ENCODE measurements at regions not wholly inside any gene's neighbourhood (a gene's known extent, or its start where the extent isn't known, plus 50 kb on each side); places are given as distances from the start of the nearest gene placed in this dataset.

- H3K9me3 ChIP-seq (replicated peaks) = peaks cover 12% of the 10 kb centered on the region
- no peaks in the 10 kb centered on the region for H3K4me1 ChIP-seq
- H3K27me3 ChIP-seq (ENCODE audit: low read depth) = no peaks in the 10 kb centered on the region
- no peak for DNase-seq
- intact Hi-C loops (cut with micrococcal nuclease) = no loop called here
- H3K36me3 ChIP-seq = no peaks in the 10 kb centered on the region
- no peak for TF ChIP-seq CTCF (IDR thresholded peaks at IDR 0.05; ENCODE audit: borderline replicate concordance)
- H3K4me3 ChIP-seq = no peak overlapping the region
- no peak overlapping the region for H3K27ac ChIP-seq (replicated peaks)
Observed at GRCh38 chr3:189040656-189041335, 131.0 kb upstream of the TPRG1 start.

- H3K4me1 ChIP-seq = no peaks in the 10 kb centered on the region
- DNase-seq = no peak
- H3K4me3 ChIP-seq = no peak overlapping the region
- H3K36me3 ChIP-seq = no peaks in the 10 kb centered on the region
- H3K9me3 ChIP-seq (replicated peaks) = peaks cover 7% of the 10 kb centered on the region
- H3K27me3 ChIP-seq (ENCODE audit: low read depth) = no peaks in the 10 kb centered on the region
- TF ChIP-seq CTCF (IDR thresholded peaks at IDR 0.05; ENCODE audit: borderline replicate concordance) = peak; percentile 56
- no peak overlapping the region for H3K27ac ChIP-seq (replicated peaks)
- intact Hi-C loops (cut with micrococcal nuclease) = no loop called here
Observed at GRCh38 chr3:189041482-189042090, 130.2 kb upstream of the TPRG1 start.

GRCh38 chr3:189042832-189043231, 128.9 kb upstream of the TPRG1 start:
- no peaks in the 10 kb centered on the region for H3K27me3 ChIP-seq (ENCODE audit: low read depth)
- H3K4me1 ChIP-seq = no peaks in the 10 kb centered on the region
- TF ChIP-seq CTCF (IDR thresholded peaks at IDR 0.05; ENCODE audit: borderline replicate concordance) = no peak
- H3K9me3 ChIP-seq (replicated peaks) = peaks cover 2% of the 10 kb centered on the region
- DNase-seq = no peak
- H3K4me3 ChIP-seq = no peak overlapping the region
- intact Hi-C loops (cut with micrococcal nuclease) = no loop called here
- H3K27ac ChIP-seq (replicated peaks) = no peak overlapping the region
- H3K36me3 ChIP-seq = no peaks in the 10 kb centered on the region

- no peaks in the 10 kb centered on the region for H3K36me3 ChIP-seq
- no peaks in the 10 kb centered on the region for H3K4me1 ChIP-seq
- peaks cover 14% of the 10 kb centered on the region for H3K9me3 ChIP-seq (replicated peaks)
- H3K27ac ChIP-seq (replicated peaks) = no peak overlapping the region
- no peak overlapping the region for H3K4me3 ChIP-seq
- TF ChIP-seq CTCF (IDR thresholded peaks at IDR 0.05; ENCODE audit: borderline replicate concordance) = no peak
- no peak for DNase-seq
- intact Hi-C loops (cut with micrococcal nuclease) = no loop called here
- no peaks in the 10 kb centered on the region for H3K27me3 ChIP-seq (ENCODE audit: low read depth)
Observed at GRCh38 chr3:189049458-189050236, 122.1 kb upstream of the TPRG1 start.

GRCh38 chr3:189053322-189053721, 118.4 kb upstream of the TPRG1 start:
- DNase-seq = no peak
- H3K36me3 ChIP-seq = no peaks in the 10 kb centered on the region
- TF ChIP-seq CTCF (IDR thresholded peaks at IDR 0.05; ENCODE audit: borderline replicate concordance) = no peak
- peaks cover 14% of the 10 kb centered on the region for H3K9me3 ChIP-seq (replicated peaks)
- no peaks in the 10 kb centered on the region for H3K4me1 ChIP-seq
- no peak overlapping the region for H3K27ac ChIP-seq (replicated peaks)
- intact Hi-C loops (cut with micrococcal nuclease) = no loop called here
- H3K4me3 ChIP-seq = no peak overlapping the region
- no peaks in the 10 kb centered on the region for H3K27me3 ChIP-seq (ENCODE audit: low read depth)

All from left ventricle myocardium inferior (tissue), 1 donor.